NCI-H774 (cell line): ENCODE measurements at regions not wholly inside any gene's neighbourhood (a gene's known extent, or its start where the extent isn't known, plus 50 kb on each side); places are given as distances from the start of the nearest gene placed in this dataset.

Experiments
- DNase-seq: peaks from one replicate; lab custom pipeline; 2025; lab: John Stamatoyannopoulos, UW

GRCh38 chr12:77349689-77350370, 284.5 kb upstream of the E2F7 start:
- no peak for DNase-seq

DNA sequence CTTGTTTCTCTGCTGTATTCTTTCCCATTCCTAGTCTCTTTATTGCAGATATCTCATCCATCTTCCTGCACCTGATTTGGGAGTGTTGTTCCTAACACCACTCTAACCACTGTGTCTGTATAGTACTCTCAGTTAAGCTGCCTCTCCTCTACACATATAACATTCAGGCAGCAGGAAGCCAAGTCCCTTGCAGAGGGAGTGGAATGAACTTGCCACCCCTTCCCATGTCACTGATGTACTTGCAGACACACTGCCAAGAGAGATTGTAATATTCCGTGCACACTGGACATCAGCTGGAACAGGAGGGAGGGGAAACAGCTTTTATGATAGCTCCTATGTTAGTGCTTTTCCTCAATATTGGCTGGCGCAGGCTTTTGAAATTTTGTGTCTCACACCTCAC, 281.6 kb upstream of the E2F7 start:
- no peak for DNase-seq

DNA sequence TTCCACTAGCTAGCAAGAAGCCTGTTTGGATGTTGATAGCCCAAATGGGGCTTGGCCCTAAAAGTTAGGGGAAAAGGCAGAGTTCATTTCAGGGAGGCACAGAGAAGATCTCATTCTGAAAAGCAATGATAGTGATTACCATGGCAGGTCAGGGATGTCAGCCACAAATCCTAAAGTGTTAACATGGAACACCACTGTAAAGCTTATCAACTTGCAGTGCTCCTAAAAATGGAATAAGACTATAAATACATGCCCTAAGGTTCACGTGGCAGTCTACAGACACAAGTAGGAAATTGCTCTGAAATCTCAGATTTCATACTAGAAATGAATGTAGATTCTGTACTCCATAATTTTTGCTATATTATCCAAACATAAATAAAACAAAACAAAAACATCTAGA, 280.0 kb upstream of the E2F7 start:
- DNase-seq = no peak

GRCh38 chr12:77344651-77345050, 279.3 kb upstream of the E2F7 start:
- no peak for DNase-seq

DNA sequence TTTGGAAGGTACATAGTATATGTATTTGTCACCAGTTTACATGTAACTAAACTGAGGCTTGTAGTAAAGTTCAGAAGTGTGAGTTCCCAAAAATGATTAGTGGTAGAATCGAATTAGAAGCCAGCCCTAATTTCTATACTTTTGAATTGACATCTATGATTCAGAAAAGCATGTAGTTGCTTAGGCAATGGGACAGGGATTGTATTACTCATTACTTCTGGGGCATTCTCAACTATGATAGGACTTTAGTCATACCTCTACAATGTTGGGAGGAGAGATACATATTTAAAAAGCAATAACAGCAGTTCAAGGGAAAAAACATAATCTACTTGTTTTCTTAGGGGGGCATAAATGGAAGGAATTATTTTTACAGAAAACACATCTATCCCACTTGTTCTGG, 277.9 kb upstream of the E2F7 start:
- DNase-seq = no peak

GRCh38 chr12:77342253-77342652, 276.9 kb upstream of the E2F7 start:
- DNase-seq = no peak

- no peak for DNase-seq
These were observed 274.2 kb upstream of the E2F7 start for GRCh38 chr12:77339610-77340009.

GRCh38 chr12:77337362-77337761, 272.0 kb upstream of the E2F7 start:
- peak; percentile 13 for DNase-seq

DNA sequence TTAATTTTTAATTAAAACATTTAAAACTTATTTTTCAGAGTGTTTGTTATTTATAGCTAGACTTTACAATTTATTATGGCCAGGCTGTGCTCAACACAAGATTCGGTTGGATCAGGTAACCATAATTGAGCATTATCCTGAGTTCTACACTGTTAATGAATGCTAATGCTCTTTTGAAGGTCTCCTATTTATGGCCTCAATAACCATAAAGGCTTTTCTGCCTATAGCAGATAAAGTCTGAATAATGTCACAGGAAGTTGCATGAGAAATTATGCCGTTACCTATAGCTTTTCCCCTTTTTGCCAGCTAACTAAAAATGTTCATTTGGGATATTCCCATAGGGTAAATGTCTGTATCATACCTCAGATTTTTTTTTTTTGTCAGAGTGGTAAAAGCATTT, 269.4 kb upstream of the E2F7 start:
- no peak for DNase-seq

- DNase-seq = no peak
These were observed 263.0 kb upstream of the E2F7 start for GRCh38 chr12:77328326-77328725.

DNA sequence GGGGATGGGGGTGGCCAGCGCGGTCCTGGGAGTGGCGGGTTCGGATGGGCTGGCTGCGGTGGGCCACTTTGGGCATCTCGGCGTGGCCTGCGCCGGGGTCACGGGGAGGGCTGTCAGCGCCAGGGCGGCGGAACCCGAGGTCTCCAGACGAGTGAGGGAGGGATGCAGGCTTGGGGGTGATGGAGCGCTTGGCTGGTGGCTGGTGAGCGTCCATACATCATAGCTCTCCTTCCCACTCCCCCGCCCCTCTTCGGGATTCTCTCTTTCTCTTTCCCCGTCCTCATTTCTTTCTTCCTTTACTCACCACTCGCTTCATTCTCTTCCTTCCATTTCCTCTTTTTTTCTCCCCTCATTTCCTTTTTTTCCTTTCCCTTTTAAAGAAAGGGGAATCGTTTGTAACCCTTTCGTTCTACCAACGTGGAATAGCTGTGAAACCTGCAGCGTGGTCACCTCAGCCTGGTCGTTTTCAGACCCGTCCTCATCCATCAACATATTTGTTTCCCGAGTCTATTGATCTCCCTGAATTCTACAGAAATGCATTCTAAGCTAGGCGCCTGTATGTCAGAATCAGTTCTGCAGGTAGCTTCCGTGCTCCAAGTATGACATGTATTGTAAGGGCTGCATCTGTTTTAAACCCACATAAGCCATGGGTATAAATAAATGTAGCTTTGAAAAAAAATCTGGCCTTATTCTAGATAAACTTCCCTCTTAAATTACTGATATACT, 260.3 kb upstream of the E2F7 start:
- no peak for DNase-seq

DNA sequence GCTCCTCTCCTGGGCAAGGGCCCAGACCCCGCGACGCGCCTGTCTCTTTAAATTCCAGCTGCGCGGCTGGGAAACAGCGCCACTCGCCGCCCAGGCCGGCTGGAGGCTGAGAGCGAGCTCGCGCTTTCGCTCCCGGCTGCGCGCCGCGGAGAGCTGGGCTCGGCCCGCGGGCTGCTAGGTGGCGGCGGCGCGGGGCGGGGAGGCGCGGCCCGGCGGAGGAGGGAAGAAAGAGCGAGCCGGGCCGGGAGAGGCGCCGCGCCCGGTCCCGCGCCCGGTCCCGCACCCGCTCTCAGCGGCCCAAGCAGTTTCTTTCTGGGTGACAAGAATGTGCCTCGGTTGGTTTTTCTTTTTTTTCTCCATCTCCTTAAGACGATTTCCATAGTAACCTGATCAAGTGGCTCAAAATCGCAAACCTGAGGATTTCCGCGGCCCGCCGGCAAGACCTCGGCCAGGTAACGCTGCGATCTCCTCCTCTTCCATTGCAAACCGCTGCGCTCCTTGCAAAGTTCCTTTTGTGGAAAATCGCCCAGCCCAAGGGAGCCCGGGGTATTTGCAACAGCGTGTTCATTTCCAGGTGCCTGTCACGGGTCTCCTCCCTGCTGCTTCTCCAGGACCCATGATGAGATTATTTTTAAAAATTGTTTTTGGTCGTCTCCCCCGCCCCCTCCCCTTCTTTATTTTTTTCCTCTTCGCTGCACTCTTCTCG, 259.5 kb upstream of the E2F7 start:
- peak; percentile 86 for DNase-seq

- DNase-seq = no peak
These were observed 259.0 kb upstream of the E2F7 start for GRCh38 chr12:77324416-77324762.

DNA sequence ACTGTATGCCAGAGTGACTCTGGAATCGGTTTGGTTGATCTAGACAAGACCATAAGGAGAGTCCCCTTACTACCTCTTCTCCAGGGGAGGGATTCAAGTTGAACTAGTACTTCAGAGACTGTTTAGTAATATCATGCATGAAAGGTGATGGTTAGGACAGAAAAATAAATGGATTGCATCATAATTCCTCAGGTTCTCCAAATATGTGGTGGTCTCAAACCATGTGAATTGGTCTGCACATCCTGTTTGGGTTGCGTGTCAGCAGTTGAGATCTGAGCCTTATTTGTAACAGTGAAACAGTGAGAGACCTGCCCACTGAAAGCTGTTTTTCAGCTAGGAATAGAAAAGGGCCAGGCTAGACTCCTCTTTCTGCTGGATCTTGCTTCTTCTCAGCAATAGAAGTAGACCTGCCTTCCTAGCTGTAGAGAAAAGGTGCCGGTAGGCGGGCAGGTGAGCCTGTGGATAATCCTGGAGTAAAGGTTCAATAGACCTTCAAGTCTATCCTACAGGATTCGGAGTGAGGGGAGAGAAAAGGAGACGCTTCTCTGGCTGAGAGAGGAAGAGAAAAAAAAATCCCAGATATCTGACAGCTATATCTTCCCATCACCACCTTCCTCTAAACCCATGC, 258.5 kb upstream of the E2F7 start:
- DNase-seq = no peak

- no peak for DNase-seq
These were observed 253.8 kb upstream of the E2F7 start for GRCh38 chr12:77319166-77319565.

DNA sequence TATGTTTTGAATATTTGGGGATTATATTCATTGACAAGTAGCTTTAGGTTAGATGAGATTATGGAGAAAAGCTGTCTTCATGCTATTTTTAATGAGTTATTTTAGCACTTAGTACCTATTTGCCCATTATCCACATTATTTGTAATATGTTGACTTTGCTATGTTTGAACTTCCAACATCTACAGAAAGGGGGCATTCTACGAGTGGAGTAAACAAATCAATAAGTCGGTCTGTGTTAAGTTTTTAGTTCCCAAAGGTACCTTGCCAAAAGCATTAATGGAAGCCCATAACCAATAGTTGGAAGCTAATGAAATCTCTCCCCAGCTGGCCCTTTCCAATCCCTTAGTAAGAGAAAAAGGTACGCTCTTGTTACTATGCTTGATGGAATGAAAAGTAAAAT, 250.0 kb upstream of the E2F7 start:
- no peak for DNase-seq

- no peak for DNase-seq
These were observed 249.1 kb upstream of the E2F7 start for GRCh38 chr12:77314378-77315052.

- DNase-seq = no peak
These were observed 242.7 kb upstream of the E2F7 start for GRCh38 chr12:77308056-77308455.

GRCh38 chr12:77300811-77301210, 235.4 kb upstream of the E2F7 start:
- DNase-seq = no peak

- DNase-seq = no peak
These were observed 234.7 kb upstream of the E2F7 start for GRCh38 chr12:77299910-77300669.

DNA sequence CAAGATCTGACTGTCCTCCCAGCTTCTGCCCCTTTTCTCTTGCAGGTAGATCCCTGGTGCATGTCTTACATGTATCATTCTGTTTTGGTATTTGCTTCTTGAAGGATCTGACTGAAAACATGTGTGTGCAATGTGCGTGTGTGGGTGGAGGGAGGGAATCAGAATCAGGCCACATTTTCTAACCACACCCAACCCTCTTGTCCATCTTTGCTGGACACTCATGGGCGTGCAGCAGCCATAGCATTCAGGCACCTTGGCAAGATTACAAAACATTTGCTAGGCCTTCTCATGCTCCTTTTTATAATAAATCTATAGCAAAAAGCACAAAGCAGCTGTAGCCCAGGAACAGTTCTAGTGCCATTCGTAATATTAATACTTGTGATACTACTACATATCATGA, 233.6 kb upstream of the E2F7 start:
- DNase-seq = no peak

GRCh38 chr12:77294016-77294415, 228.6 kb upstream of the E2F7 start:
- DNase-seq = no peak
